ENCODE measurements at regions not wholly inside any gene's neighbourhood (a gene's known extent, or its start where the extent isn't known, plus 50 kb on each side); places are given as distances from the start of the nearest gene placed in this dataset.
"Not testable (repeated sequence)": the region's sequence is repeated elsewhere in the genome, so short reads cannot be mapped to it uniquely, and the experiment has no call there.

DNA sequence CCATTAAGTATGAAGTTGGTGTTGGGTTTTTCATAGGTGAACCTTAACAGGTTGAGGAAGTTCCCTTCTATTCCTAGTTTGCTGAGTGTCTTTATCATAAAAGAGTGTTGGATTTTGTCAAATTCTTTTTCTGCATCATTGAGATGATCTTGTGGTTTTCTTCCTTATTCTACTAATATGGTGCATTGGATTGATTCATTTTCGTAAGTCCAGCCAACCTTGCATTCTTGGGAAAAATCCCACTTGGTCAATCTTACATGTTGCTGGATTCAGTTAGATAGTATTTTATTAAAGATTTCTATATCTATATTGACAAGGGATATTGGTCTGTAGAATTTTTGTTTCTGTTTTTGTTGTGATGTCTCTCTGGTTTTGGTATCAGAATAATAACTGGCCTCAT is 83.7 kb upstream of the C15orf39 start:
- peaks cover 18% of the 10 kb centered on the region for H3K36me3 Mint-ChIP-seq (ENCODE audit: insufficient read depth)
- H3K4me3 Mint-ChIP-seq (ENCODE audit: low read depth) = no peak overlapping the region
- no peak overlapping the region for H3K27ac Mint-ChIP-seq
- peaks cover 23% of the 10 kb centered on the region for H3K9me3 Mint-ChIP-seq (ENCODE audit: low read depth)
- no peak for DNase-seq (ENCODE audit: low spot score, unreplicated experiment)
- H3K4me1 Mint-ChIP-seq (ENCODE audit: low read depth) = no peaks in the 10 kb centered on the region
- TF ChIP-seq, protein P1, sequence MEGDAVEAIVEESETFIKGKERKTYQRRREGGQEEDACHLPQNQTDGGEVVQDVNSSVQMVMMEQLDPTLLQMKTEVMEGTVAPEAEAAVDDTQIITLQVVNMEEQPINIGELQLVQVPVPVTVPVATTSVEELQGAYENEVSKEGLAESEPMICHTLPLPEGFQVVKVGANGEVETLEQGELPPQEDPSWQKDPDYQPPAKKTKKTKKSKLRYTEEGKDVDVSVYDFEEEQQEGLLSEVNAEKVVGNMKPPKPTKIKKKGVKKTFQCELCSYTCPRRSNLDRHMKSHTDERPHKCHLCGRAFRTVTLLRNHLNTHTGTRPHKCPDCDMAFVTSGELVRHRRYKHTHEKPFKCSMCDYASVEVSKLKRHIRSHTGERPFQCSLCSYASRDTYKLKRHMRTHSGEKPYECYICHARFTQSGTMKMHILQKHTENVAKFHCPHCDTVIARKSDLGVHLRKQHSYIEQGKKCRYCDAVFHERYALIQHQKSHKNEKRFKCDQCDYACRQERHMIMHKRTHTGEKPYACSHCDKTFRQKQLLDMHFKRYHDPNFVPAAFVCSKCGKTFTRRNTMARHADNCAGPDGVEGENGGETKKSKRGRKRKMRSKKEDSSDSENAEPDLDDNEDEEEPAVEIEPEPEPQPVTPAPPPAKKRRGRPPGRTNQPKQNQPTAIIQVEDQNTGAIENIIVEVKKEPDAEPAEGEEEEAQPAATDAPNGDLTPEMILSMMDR (IDR thresholded peaks at IDR 0.05; ENCODE audit: unreplicated experiment) = no peak
- H3K27me3 Mint-ChIP-seq = no peaks in the 10 kb centered on the region

DNA sequence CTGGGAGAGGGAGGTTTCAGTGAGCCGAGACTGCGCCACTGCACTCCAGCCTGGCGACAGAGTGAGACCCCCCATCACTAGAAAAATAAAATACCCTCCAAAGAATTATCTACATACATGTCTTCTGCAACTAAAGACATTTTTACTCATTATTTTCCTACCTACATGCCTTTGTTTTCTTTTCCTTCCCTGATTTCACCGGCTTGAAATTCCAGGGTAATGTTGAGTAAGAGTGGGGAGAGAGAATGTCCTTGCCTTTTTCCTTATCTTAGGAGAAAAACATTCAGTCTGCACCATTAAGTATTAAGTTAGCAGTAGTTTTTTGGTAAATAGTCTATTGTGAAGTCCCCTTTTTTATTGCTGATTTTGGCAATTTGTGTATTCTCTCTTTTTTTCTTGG is 82.4 kb upstream of the C15orf39 start:
- H3K27ac Mint-ChIP-seq; DNase-seq (ENCODE audit: low spot score, unreplicated experiment); H3K27me3 Mint-ChIP-seq; H3K4me1 Mint-ChIP-seq (ENCODE audit: low read depth); H3K4me3 Mint-ChIP-seq (ENCODE audit: low read depth): not testable (repeated sequence)
- H3K9me3 Mint-ChIP-seq (ENCODE audit: low read depth) = peaks cover 17% of the 10 kb centered on the region
- peaks cover 20% of the 10 kb centered on the region for H3K36me3 Mint-ChIP-seq (ENCODE audit: insufficient read depth)

DNA sequence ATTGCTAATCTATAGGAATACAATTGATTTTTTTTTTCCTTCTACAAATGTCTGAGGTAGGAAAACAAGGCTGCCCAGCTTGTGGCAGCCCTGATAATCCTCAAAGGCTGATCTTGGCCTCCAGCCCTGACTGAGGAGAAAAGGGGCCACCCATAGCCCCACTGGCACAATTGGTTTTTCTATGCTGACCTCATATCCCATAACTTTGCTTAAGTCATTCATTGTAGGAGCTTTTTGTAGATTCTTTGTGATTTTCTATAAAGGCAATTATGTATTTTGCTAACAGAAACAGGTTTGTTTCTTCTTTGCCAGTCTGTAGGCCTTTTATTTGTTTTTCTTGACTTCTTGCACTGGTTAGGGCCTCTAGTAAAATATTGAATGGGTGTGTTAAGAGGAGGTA is 80.2 kb upstream of the C15orf39 start:
- H3K4me1 Mint-ChIP-seq (ENCODE audit: low read depth) = no peaks in the 10 kb centered on the region
- no peak overlapping the region for H3K27ac Mint-ChIP-seq
- H3K36me3 Mint-ChIP-seq (ENCODE audit: insufficient read depth) = peaks cover 13% of the 10 kb centered on the region
- no peak overlapping the region for H3K4me3 Mint-ChIP-seq (ENCODE audit: low read depth)
- TF ChIP-seq, protein P1 (IDR thresholded peaks at IDR 0.05; ENCODE audit: unreplicated experiment) = no peak
- DNase-seq (ENCODE audit: low spot score, unreplicated experiment) = no peak
- peaks cover 14% of the 10 kb centered on the region for H3K9me3 Mint-ChIP-seq (ENCODE audit: low read depth)
- no peaks in the 10 kb centered on the region for H3K27me3 Mint-ChIP-seq

DNA sequence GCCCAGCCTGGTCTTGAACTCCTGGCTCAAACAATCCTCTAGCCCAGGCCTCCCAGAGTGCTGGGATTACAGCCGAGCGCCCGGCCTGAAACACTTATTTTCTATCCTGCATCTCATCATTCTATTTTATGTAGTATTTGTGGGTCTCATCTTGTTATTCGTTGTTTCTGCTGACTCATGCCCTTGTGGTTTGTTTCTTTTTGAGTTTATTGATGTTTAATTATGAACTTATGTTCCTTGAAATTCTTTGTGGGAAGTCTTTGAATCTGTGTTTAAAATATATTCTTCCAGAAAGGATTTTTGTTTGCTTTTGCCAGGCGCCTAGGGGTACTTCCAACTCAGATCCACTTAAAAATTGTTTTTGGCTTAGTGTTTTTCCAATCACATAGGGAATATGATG is 78.3 kb upstream of the C15orf39 start:
- TF ChIP-seq, protein P1 (IDR thresholded peaks at IDR 0.05; ENCODE audit: unreplicated experiment) = no peak
- Mint-ChIP-seq H3K4me1 (ENCODE audit: low read depth) (no peaks in the 10 kb centered on the region), H3K9me3 (ENCODE audit: low read depth) (peaks cover 3% of the 10 kb centered on the region), H3K36me3 (ENCODE audit: insufficient read depth) (peaks cover 6% of the 10 kb centered on the region), H3K27me3 (no peaks in the 10 kb centered on the region), H3K27ac (peak overlapping the region; percentile 3), H3K4me3 (ENCODE audit: low read depth) (no peak overlapping the region)
- no peak for DNase-seq (ENCODE audit: low spot score, unreplicated experiment)

DNA sequence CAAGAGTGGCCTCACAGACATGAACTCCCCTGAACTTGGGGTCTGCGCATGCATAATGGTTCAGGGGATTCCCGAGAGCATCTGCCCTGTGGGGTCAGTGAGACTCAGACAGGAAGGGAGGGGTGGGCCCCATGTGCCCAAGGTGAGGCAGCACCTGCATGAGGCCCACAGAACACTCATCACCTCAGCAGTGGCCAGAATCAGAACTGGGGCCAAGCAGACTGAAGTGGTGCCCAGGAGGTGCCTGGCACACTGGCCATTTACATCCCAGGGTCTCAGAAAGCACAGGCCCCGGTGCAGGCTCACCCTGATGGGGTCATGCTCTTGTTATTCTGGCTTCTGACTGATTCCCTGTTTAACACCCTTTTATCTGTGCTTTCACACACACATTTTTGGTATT is 77.4 kb upstream of the C15orf39 start:
- not testable (repeated sequence) for DNase-seq (ENCODE audit: low spot score, unreplicated experiment); H3K4me3 Mint-ChIP-seq (ENCODE audit: low read depth); H3K4me1 Mint-ChIP-seq (ENCODE audit: low read depth); H3K9me3 Mint-ChIP-seq (ENCODE audit: low read depth); H3K36me3 Mint-ChIP-seq (ENCODE audit: insufficient read depth); H3K27ac Mint-ChIP-seq; H3K27me3 Mint-ChIP-seq

DNA sequence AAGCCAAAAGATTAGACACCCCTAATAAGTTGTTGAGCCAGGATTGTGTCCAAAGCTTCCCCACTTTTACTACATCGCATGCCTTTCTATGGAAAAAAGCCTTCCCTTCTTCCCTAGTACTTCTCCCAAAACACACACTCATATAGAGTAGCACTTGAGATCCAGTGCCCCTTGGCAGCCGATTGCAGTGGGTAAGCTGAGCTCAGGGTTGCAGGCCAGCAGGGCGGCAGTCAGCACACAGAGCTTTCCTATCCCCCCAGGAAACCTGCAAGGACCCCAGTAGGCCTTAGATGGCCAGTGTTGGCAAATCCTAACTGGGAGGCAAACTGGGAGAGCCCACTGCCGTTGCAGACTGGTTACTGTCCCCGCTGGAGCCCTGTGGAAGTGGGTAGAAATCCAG is 75.7 kb upstream of the C15orf39 start:
- no peak for DNase-seq (ENCODE audit: low spot score, unreplicated experiment)
- peaks cover 6% of the 10 kb centered on the region for H3K36me3 Mint-ChIP-seq (ENCODE audit: insufficient read depth)
- TF ChIP-seq, protein P1 (IDR thresholded peaks at IDR 0.05; ENCODE audit: unreplicated experiment) = no peak
- H3K4me1 Mint-ChIP-seq (ENCODE audit: low read depth) = no peaks in the 10 kb centered on the region
- no peak overlapping the region for H3K27ac Mint-ChIP-seq
- no peaks in the 10 kb centered on the region for H3K27me3 Mint-ChIP-seq
- H3K4me3 Mint-ChIP-seq (ENCODE audit: low read depth) = no peak overlapping the region
- H3K9me3 Mint-ChIP-seq (ENCODE audit: low read depth) = no peaks in the 10 kb centered on the region

Measured in progenitor cell of endocrine pancreas (in vitro differentiated cells).